HG02759 (cell line): ENCODE measurements at regions not wholly inside any gene's neighbourhood (a gene's known extent, or its start where the extent isn't known, plus 50 kb on each side); places are given as distances from the start of the nearest gene placed in this dataset.
A peak's percentile ranks its signal among the peaks of the same experiment; 100 is the strongest.

Experiments
- ATAC-seq: cut with Tn5 transposase; IDR thresholded peaks from one replicate; pipeline ENCODE4 v1.9.1; 2021; ENCODE audit warnings: mild to moderate bottlenecking, moderate library complexity; ENCODE audit not compliant: unreplicated experiment

DNA sequence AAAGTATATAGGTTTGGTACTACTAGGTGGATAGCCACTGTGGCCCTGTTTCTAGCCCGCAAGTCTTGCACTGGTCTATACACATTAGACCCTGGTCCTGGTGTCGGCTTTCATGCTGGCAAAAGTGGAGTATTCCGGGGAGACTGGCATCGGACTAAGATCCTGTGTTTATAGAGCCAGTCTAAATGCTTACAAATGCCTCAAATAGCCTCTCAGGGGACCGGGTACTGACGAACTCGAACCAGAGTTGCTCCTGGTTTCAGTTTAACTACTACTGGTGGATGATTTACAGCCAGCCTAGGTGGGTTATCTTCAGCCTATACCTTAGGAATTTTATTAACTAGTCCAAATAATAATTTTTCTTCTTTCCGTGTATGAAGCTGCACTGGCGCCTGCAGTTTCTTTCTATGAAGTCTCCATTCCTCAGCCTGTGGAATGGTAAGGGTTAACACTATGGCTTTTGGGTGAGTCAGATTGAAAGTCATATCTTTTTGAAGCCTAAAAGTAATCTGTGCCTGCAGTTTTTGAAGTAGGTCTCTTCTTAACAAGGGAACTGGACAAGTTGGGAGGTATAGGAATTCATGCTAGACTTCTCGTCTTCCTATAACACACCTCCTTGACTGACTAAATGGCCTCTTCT lies 51.3 kb downstream of the OR10H4 start:
- ATAC-seq = no peak

DNA sequence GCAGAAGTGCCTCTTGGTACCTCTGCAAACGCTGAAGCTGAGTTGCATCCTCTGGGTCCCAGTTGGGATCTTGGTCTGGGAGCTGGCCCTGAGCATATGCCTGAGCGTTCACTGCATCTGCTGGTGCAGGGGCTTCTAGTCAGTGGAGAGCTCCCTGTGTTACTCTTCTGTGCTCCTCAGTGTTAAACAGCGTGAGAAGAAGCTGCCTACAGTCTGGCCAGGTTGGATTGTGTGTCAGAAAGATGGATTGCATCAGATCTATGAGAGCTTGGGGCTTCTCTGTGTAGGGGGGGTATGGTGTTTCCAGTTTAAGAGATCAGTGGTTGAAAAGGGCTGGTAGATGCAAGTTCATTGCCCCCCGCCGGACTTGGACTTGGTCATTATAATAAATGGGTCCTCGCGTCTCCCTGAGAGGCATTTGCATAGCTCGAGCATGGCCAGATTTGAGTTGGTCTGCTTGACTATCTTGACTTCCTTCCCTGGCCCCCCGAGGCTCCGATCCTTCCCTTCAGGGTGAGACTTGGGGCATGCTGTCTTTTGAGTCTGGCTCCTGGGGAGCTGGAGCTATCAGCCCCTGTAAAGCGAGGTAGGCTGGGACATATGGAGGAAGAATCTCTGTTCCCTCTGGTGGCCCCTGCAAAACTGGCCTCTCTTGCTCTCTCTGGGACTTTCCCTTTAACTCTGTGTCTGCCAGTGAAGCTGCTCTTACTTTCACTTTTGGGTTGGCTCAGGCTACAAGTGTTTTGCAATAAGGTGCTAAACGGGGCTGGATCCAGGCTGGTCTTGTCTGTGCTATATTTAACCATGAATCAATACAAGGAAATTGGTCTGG lies 52.9 kb downstream of the OR10H4 start:
- ATAC-seq = peak; percentile 78

DNA sequence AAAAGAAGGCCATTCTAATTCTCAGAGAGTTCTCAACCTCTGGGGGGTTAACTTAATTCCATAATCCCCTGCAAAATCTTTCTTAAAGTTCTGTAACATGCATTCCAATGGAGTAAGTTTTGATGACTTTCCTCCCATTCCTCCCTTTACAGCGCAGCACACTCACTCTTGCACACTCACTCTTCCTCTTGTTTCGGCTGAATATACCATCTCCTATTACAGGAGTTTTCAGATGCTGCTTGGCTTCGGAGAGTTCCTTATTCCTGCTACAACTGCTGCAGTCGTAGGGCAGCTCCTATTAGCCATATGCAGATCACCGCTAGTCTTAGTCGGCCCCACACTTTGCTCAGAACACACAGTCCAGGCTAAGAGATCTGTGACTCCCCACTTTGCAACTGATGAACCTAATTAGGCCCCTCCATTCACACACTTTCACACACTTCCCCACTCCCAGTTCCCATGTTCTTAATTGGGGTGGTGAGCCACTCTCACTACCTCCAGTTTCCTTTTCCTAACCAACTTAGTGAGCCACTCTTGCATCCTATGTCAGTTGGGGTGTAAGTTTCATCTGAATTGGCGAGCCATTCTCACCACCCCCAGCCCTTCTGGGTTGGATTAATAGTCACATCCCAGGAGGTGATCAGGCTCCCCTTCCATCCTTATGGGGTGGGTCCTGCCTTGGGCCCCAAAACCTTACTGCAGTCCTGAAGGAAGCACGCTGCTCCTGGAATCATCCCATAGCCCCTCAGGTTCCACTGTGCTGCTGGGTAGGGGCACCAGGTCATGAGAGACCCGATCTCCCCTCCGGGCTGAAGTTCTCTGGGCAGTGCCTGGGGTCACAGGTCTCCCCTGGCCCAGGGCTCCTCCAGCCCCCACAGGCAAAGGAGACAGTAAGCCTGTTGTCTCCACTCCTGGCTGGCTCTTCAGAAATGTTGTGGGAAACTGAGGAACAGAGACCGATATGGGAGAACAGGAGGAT lies 53.9 kb downstream of the OR10H4 start:
- ATAC-seq = no peak

DNA sequence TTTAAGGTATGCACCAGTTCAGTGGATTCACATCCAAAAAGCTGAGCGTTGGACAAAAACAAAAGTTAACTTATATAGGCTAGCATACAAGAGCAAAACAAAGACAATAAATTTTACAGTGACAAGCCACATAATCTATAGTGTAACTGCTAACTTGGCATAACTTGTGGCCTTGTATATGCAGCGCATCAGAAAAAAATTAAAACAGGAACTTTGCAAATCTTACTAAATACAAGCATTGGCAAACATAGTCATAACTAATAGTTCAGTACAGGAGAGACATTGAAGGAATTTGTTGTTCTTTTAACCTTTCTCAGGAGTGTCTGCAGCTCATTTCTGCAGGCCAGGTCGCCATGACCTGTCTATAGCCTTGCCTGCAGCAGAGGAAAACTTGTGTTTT lies 54.6 kb downstream of the OR10H4 start:
- no peak for ATAC-seq

DNA sequence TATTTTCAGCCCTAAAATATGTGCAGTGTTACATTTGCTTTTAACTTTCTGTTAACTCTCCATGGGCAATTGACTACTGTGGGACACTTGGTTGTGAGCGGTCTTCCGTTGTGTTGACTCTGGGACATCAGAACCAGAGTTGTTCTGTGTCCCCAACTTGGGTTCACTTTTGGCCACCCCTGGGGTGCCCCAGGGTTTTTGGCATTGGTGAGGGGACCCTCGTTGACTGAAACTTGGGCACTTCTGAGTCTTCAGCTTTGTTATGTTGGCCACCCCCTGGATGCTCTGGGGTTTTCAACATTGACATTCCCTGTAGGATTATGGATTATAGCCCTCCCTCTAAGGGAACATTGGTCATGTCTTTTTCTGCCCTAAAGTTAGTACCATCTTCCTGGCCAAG lies 57.1 kb downstream of the OR10H4 start:
- ATAC-seq = no peak

DNA sequence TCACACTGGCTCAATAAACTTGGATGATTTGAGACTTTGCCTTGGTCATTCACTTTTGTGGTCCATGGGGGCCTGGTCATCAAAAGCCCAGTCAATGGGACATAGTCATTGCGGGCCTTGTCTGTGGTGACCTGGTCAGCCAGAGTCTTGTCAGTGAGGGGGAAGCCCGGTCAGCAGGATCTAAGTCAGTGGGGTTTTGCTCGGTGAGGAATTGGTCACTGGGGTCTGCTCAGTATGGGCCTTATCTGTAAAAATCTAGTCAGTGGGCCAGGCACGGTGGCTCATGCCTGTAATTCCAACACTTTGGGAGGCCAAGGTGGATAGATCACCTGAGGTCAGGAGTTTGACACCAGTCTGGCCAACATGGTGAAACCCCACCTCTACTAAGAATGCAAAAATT lies 63.7 kb upstream of the TPM4 start:
- ATAC-seq = no peak

DNA sequence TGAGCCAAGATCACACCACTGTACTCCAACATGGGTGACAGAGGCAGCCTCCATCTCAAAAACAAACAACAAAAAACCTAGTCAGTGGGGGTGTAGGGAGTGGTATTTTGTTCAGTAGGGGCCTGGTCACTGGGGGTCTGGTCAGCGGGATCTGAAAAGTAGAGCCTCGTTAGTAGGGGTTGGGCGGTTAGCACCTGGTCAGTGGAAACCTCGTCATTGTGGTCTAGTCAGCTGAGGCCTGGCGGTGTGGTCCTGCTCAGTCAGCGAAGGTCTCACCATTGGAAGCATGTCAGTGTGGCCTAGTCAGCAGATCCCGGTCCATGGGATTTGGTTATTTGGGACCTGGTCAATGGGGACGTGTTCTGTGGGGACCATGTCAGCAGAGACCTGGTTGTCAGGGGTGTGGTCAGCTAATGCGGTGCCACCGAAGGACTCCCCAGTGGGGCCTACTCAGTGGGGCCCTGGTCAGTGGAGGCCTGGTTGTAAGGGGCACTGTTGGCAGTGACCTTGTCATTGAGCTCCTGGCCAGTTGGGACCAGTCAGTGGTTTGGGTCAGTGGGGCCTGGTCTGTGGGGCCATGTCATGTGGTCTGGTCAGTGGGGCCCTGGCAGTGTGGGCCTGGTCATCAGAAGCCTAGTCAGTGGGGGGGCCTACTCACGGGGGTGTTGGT lies 63.0 kb upstream of the TPM4 start:
- no peak for ATAC-seq

DNA sequence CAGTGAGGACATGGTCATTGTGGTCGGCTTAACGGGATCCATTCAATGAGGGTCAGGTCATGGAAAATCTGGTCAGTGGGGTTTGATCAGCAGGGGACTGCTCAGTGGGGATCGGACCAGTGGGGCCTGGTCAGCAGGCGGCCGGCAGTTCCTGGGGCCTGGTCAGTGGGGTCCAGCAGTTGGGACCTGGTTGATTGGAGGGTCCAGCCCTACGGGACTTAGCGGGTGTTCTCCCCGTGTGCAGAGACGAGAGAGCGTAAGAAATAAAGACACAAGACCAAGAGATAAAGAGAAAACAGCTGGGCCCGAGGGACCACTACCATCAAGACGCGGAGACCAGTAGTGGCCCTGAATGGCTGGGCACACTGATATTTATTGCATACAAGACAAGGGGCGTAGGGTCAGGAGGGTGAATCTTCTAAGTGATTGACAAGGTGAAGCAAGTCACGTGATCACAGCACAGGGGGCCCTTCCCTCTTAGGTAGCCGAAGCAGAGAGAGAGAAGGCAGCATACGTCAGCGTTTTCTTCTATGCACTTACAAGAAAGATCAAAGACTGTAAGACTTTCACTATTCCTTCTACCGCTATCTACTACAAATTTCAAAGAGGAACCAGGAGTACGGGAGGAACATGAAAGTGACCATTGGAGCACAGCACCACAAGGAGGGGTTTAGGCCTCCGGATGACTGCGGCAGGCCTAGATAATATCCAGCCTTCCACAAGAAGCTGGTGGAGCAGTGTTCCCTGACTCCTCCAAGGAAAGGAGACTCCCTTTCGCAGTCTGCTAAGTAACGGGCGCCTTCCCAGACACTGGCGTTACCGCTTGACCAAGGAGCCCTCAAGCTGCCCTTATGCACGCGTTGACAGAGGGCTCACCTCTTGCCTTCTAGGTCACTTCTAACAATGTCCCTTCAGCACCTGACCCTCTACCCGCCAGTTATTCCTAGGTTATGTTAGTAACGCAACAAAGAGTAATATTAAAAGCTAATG lies 62.1 kb upstream of the TPM4 start:
- no peak for ATAC-seq

DNA sequence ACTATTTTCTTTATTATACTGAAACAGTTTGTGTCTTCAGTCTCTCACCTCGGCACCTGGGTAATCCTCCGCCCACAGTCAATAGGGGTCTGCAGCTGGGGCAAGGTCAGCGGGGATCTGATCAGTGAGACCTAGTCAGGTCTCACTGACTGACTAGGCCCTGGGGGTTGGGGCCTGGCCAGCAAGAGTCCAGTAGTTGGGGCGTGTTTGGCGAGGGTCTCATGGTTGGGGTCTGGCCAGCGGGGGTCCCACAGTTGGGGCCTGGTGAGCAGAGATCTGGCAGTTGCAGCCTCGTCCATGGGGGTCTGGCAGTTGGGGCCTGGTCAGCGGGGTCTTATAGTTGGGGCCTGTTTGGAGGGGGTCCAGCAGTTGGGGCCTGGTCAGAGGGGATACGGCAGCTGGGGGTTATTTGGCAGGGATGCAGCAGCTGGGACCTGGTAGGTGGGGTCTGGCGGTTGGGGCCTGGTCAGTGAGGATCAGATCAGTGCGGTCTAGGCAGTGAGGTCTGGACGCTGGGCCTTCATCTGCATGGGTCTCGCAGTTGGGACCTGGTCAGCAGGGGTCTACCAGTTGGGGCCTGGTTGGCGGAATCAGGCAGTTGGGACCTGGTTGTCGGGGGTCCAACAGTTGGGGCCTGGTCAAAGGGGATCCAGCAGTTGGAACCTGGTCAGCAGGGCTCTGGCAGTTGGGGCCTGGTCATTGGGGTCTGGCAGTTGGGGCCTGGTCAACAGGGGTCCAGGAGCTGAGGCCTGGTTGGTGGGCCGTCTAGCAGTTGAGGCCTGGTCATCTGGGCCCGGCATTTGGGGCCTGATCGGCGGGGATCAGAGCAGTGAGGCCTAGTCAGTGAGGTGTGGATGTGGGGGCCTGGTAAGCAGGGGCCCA lies 61.1 kb upstream of the TPM4 start:
- ATAC-seq = no peak

DNA sequence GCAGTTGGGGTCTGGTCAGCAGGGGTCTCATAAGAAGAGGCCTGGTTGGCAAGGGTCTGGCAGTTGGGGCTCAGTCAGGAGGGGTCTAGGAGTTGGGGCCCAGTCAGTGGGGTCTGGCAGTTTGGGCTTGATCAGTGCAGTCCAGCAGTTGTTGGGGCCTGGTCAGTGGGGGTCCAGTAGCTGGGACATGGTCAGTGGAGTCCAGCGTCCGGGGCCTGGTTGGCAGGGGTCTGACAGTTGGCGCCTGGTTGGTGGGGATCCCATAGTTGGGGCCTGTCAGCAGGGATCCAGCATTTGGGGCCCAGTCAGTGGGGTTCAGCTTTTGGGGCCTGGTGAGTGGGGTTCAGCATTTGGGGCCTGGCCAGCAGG lies 60.5 kb upstream of the TPM4 start:
- no peak for ATAC-seq

DNA sequence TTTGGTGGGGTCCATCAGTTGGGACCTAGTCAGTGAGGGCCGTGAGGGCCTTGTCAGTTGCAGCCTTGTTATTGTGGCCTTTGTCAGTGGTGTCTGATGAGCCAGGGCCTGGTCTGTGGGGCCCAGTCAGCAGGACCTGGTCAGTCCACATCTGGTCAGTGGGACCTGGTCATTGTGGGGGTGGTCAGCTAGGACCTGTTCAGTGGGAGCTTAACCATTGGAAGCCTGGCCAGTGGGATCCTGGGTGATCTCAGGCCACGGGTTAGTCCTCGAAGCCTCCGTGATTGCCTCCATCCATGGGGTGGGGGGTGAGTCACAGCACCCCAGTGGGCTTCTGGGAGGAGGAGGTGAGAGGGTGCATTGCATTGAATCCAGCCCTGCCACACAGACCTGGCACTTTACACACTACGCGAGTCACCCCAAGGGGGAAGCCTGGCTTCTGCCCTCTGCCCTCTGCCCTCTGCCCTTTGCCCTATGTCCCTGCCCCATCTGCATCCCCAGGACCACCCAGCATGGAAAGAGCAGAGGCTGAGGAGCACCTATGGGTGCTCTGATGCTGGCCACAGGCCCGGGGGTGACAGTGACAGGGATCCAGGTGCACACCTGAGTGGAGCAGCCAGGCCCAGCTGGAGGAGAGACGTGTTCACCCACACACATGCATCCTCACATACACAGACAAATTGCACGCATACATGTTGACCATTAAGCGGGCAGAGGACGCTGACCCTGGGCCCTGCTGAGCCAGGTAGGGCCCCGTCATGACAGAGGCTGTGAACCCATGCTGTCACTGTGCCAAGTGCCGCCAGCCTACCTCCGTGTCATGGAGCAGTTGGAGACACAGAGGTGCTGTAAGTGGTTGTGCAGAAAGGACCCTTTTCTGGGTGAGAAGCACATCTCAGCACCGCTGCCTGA lies 59.8 kb upstream of the TPM4 start:
- no peak for ATAC-seq

DNA sequence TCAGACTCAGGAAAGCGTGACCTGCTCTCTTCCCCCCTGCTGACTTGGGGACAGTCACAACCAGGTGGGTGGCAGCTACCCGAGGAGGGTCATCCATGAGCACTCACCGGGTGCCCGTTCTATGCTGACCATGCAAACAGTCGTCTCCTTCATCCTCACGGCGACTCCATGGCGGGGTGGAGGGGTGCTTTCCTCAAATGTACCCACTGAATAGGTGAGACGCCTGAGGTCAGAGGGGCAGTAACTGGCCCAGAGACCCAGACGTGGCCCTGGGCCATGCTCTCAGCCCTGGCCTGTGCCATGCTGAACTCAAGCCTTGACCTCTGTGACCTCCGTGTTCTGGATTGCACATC lies 59.2 kb upstream of the TPM4 start:
- ATAC-seq = no peak

DNA sequence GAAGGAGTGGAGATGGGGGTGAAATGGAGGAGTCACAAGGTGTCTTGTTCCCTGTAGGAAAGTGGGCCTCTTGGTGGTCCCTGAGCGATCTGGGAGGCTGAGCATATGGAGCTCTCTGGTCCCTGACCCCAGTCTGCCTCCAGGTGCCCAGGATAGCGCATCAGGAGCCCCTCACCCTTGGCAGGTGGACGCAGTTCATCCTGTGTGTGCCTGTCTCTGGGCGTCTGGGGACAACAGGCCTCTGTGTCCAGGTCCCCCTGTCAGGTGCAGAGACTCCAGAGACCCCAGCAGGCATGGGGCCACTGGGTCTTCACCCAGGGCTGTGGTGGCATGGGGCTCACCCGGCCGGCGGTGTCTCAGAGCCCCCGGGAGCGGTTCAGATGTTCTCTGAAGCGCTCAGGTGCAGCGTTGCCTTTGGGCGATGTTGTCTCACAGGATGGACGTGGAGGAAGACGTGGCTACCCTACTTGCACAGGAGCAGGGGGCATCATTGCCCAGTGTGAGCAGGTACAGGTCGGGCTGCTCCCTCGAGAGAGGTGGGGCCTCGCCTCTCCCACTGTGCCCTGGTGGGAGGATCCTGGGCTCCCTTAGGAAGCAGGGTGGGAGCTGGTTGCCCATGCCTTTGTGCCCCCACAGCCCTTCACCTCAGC lies 58.1 kb upstream of the TPM4 start:
- ATAC-seq = no peak

DNA sequence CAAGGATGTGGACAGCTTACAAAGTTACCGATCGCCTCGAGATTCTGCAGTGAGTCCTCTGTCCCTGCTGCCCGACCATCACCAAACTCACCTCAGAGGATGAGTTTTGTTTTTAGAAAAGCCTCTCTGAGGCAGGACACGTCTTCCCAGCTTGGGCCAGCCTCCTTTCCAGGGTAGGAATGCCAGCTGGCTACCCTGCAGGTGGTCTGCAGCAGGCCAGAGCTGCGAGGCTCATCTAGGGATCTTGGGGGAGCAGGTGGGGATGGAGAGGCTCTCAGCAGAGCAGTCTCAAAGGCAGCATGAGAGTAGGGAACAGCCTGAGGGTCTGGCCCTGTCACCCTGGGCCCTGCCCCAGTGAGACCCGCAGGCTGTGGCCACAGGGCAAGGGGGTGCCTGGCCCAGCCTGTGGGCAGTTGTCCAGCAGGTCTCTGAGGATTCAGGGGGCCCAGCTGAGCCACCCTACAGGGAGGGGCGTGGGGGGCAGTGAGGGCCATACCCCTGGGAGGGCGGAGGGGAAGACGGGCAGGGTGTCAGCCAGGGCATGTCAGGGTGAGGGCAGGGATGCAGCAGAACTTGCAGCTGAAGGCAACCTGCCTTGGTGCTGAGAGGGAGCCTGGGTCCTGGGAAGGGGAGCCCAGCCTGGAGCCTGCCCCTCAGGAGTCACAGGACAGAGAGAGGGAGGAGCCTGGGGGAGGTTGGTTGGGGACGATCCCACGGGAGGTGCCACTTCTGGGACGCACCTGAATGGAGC lies 57.3 kb upstream of the TPM4 start:
- ATAC-seq = no peak

DNA sequence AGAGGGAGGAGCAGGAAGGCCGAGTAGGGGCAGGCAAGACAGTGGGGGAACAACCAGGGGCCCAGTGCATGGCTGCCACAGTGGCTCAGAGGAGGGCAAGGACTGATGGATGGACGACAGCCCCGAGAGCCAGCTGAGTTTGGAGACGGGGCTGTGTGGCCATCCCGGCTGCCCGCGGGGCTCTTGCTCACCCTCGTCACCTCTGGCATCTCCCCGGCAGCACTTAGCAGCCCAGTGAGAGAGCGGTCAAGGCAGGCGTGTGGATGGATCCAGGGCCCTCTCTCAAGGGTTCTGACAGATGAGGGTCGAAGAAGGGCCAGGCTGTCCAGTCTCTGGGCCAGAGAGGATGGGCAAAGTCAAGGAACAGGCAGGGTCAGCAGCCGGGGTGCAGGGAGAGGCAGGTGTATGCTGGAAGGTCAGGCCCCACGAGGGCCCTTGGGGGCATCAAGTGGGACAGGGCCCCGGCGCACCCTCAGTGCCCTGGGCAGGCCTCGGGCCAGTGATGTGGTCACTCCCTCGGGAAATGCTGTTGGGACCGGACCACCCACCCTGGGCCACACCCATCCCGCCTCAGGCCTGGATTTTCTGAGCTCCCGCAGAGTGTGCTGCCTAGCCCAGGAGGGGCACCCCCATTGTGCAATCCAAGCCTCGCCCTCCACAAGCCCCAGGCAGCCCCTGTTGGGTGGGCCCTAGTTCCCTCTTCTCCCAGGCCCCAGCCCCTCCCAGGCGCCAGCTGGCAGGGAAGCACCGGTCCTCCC lies 56.4 kb upstream of the TPM4 start:
- no peak for ATAC-seq

DNA sequence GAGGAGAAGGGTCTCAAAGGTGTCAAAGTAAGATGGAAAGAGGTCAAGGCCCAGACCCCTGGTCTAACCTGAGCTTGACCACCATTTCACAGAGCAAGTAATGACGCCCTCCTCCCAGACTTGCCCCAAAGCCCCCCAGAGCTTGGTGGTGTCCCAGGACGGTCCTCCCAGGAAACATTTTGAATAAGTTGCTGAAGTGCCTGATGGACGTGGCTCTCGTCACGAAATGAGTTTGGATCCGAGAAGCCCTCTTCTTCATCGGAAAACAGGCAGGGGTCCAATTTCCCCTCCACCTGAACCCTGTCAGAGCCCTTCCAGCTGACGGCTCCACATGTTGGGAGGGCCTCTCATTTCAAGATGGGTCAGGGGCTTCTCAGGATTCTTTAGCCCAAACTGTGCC lies 54.5 kb upstream of the TPM4 start:
- no peak for ATAC-seq
